WTC11 (cell line): ENCODE measurements at regions not wholly inside any gene's neighbourhood (a gene's known extent, or its start where the extent isn't known, plus 50 kb on each side); places are given as distances from the start of the nearest gene placed in this dataset.

Experiments
- ATF3 ChIP-seq: sonication (generic); formaldehyde crosslinking; conservative IDR thresholded peaks from 2 replicates; pipeline ENCODE4 v1.8.1; 2022; ENCODE audit warnings: mild to moderate bottlenecking, missing genetic modification reagents
- CBFB ChIP-seq: sonication (generic); formaldehyde crosslinking; IDR thresholded peaks from 2 replicates; pipeline ENCODE4 v1.8.1; 2022; ENCODE audit warnings: mild to moderate bottlenecking, low read depth, missing genetic modification reagents
- CREB1 ChIP-seq: sonication (generic); formaldehyde crosslinking; IDR thresholded peaks from 2 replicates; pipeline ENCODE4 v1.8.0; 2023; ENCODE audit warnings: mild to moderate bottlenecking, missing genetic modification reagents
- CTCF ChIP-seq: fragments of 200-600 bp; IDR thresholded peaks from 2 replicates; pipeline ENCODE4 v1.8.0; 2022; ENCODE audit warnings: antibody characterized with exemption
- E2F5 ChIP-seq: sonication (generic); formaldehyde crosslinking; IDR thresholded peaks from 2 replicates; pipeline ENCODE4 v1.8.1; 2022; ENCODE audit warnings: mild to moderate bottlenecking, moderate library complexity, missing genetic modification reagents
- FOXK1 ChIP-seq: sonication (generic); formaldehyde crosslinking; IDR thresholded peaks from 2 replicates; pipeline ENCODE4 v1.8.0; 2022; ENCODE audit warnings: mild to moderate bottlenecking, moderate library complexity, missing genetic modification reagents
- HMGXB4 ChIP-seq: sonication (generic); formaldehyde crosslinking; IDR thresholded peaks from 2 replicates; pipeline ENCODE4 v1.8.1; 2023; ENCODE audit warnings: mild to moderate bottlenecking, moderate library complexity, missing genetic modification reagents
- NR1H2 ChIP-seq: sonication (generic); formaldehyde crosslinking; IDR thresholded peaks from 2 replicates; pipeline ENCODE4 v1.9.0; 2021; ENCODE audit warnings: mild to moderate bottlenecking, moderate library complexity, missing genetic modification reagents
- NR2C2 ChIP-seq: sonication (generic); formaldehyde crosslinking; IDR thresholded peaks from 2 replicates; pipeline ENCODE4 v1.8.0; 2022; ENCODE audit warnings: mild to moderate bottlenecking, missing genetic modification reagents
- SP1 ChIP-seq: sonication (generic); formaldehyde crosslinking; conservative IDR thresholded peaks from 2 replicates; pipeline ENCODE4 v1.8.1; 2022; ENCODE audit warnings: missing genetic modification reagents
- USF1 ChIP-seq: sonication (generic); formaldehyde crosslinking; IDR thresholded peaks from 2 replicates; pipeline ENCODE4 v1.8.0; 2022; ENCODE audit warnings: mild to moderate bottlenecking, missing genetic modification reagents
- ZBTB43 ChIP-seq: sonication (generic); formaldehyde crosslinking; IDR thresholded peaks from 2 replicates; pipeline ENCODE4 v1.8.1; 2023; ENCODE audit warnings: mild to moderate bottlenecking, missing genetic modification reagents
- ZNF317 ChIP-seq: sonication (generic); formaldehyde crosslinking; IDR thresholded peaks from 2 replicates; pipeline ENCODE4 v1.8.1; 2023; ENCODE audit warnings: low read depth, mild to moderate bottlenecking, moderate library complexity, missing genetic modification reagents, borderline replicate concordance
- ZNF416 ChIP-seq: fragments of 250-450 bp; sonication (Bioruptor Pico); IDR thresholded peaks from 2 replicates; pipeline ENCODE4 v1.9.0; 2021; ENCODE audit warnings: mild to moderate bottlenecking, inconsistent platforms

GRCh38 chr9:78539904-78540303 lies 243.0 kb downstream of the PSAT1 start:
- TF ChIP-seq CTCF (no peak), ZBTB43 (CRISPR knock-in tag) (no peak), HMGXB4 (CRISPR knock-in tag) (no peak), ZNF416 (CRISPR knock-in tag) (no peak), CREB1 (CRISPR knock-in tag) (no peak), NR1H2 (CRISPR knock-in tag) (no peak), ATF3 (CRISPR knock-in tag) (no peak), USF1 (CRISPR knock-in tag) (no peak), SP1 (CRISPR knock-in tag) (no peak), CBFB (no peak), NR2C2 (no peak), ZNF317 (CRISPR knock-in tag) (no peak), E2F5 (no peak), FOXK1 (no peak)
